Tibial nerve (tissue), 4 donors: ENCODE measurements at regions not wholly inside any gene's neighbourhood (a gene's known extent, or its start where the extent isn't known, plus 50 kb on each side); places are given as distances from the start of the nearest gene placed in this dataset.
A peak's percentile ranks its signal among the peaks of the same experiment; 100 is the strongest.

Experiments
- DNase-seq, 2 donors: peaks; one replicate each; pipeline ENCODE4 v3.0.0-alpha.2; 2019; ENCODE audit warnings: low spot score in 2 of 2
- H3K27ac ChIP-seq, 4 donors: fragments of 200-600 bp; sonication (generic) in 3 of 4; one replicate each; pipeline ENCODE4 v1.5.1; 2017 to 2019; ENCODE audit warnings: mild to moderate bottlenecking in 1 of 4
- H3K27me3 ChIP-seq, 2 donors: fragments of 200-600 bp; sonication (generic) in 1 of 2; one replicate each; pipeline versions ENCODE4 v1.5.1 to v1.6.0; 2017 to 2019
- H3K36me3 ChIP-seq, 3 donors: fragments of 200-600 bp; sonication (generic); one replicate each; pipeline ENCODE4 v1.5.1; 2018 to 2019
- H3K4me1 ChIP-seq, 4 donors: fragments of 200-600 bp; sonication (generic) in 3 of 4; one replicate each; pipeline ENCODE4 v1.5.1; 2017 to 2019
- H3K4me3 ChIP-seq, 4 donors: fragments of 200-600 bp; sonication (generic) in 3 of 4; one replicate each; pipeline ENCODE4 v1.5.1; 2017 to 2019; ENCODE audit warnings: mild to moderate bottlenecking in 1 of 4, moderate library complexity in 1 of 4
- H3K9me3 ChIP-seq, 4 donors: fragments of 200-600 bp; sonication (generic) in 3 of 4; one replicate each; pipeline ENCODE4 v1.5.1; 2017 to 2019
- EP300 ChIP-seq, 2 donors: sonication (generic); formaldehyde crosslinking; IDR thresholded peaks; one replicate each; pipeline ENCODE4 v1.6.1; 2017; ENCODE audit warnings: antibody characterized with exemption in 2 of 2, mild to moderate bottlenecking in 1 of 2
- POLR2A ChIP-seq, 2 donors: fragments of 450-650 bp; IDR thresholded peaks; one replicate each; pipeline ENCODE4 v1.6.1; 2017; ENCODE audit warnings: antibody characterized with exemption in 2 of 2, mild to moderate bottlenecking in 2 of 2, moderate library complexity in 2 of 2
- WGBS, 2 donors: methylation state at CpG; one replicate each; pipeline ENCODE4 v1.1.5; 2018; 5-methylcytosine and 5-hydroxymethylcytosine counted together
- TF ChIP-seq, protein P1 (sequence below), 5 experiments: fragments of 200-600 bp in 3 of 5; fragments of 450-650 bp in 2 of 5; sonication (generic) in 3 of 5; IDR thresholded peaks; one replicate each; pipeline ENCODE4 v1.5.1; 2016 to 2019; ENCODE audit warnings: antibody characterized with exemption in 5 of 5, mild to moderate bottlenecking in 3 of 5, moderate library complexity in 2 of 5

GRCh38 chr21:27796106-27796505 is 829.2 kb upstream of the ADAMTS5 start:
- TF ChIP-seq, protein P1, sequence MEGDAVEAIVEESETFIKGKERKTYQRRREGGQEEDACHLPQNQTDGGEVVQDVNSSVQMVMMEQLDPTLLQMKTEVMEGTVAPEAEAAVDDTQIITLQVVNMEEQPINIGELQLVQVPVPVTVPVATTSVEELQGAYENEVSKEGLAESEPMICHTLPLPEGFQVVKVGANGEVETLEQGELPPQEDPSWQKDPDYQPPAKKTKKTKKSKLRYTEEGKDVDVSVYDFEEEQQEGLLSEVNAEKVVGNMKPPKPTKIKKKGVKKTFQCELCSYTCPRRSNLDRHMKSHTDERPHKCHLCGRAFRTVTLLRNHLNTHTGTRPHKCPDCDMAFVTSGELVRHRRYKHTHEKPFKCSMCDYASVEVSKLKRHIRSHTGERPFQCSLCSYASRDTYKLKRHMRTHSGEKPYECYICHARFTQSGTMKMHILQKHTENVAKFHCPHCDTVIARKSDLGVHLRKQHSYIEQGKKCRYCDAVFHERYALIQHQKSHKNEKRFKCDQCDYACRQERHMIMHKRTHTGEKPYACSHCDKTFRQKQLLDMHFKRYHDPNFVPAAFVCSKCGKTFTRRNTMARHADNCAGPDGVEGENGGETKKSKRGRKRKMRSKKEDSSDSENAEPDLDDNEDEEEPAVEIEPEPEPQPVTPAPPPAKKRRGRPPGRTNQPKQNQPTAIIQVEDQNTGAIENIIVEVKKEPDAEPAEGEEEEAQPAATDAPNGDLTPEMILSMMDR (IDR thresholded peaks at IDR 0.05): no peak
- TF ChIP-seq EP300 (IDR thresholded peaks at IDR 0.05): no peak
- TF ChIP-seq POLR2A (IDR thresholded peaks at IDR 0.05): no peak
- Histone ChIP-seq H3K4me1 (peaks cover 0 to 14% (median 0%) of the 10 kb centered on the region in 4 donors), H3K27me3 (no peaks in the 10 kb centered on the region), H3K36me3 (no peaks in the 10 kb centered on the region), H3K4me3 (no peak overlapping the region), H3K9me3 (no peaks in the 10 kb centered on the region), H3K27ac (peak overlapping the region in 1 of 4 donors; percentile 25)
- DNase-seq: no peak
- WGBS, 2 donors: 12 to 14% methylated on average over 2 of the region's 2 CpGs

DNA sequence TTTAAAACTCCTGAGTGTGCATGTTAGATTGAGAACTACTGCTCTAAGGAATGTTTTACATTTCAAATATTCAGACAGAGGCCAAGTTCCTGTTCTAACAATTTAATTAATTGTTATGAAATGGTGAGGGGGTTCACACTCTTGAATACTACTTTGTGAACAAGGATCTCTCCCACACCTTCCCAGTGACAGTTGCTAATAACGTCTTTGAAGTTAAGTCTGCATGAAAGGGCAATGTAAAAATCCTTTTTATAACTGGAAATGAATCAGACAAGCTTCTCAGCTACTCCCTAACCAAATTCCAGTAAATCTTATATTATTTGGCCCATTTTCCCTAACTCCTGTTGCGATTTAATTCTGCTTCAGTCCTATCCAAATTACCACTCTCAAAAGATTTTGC is 828.5 kb upstream of the ADAMTS5 start:
- H3K9me3 ChIP-seq: no peaks in the 10 kb centered on the region
- DNase-seq: no peak
- H3K27ac ChIP-seq: peak overlapping the region in 1 of 4 donors; percentile 25
- H3K27me3 ChIP-seq: no peaks in the 10 kb centered on the region
- no peaks in the 10 kb centered on the region for H3K36me3 ChIP-seq
- 42 to 63% methylated on average over 2 of the region's 2 CpGs for WGBS, 2 donors
- TF ChIP-seq, protein P1 (IDR thresholded peaks at IDR 0.05): no peak
- TF ChIP-seq POLR2A (IDR thresholded peaks at IDR 0.05) (no peak), EP300 (IDR thresholded peaks at IDR 0.05) (no peak)
- H3K4me1 ChIP-seq: peaks cover 0 to 14% (median 0%) of the 10 kb centered on the region in 4 donors
- H3K4me3 ChIP-seq: no peak overlapping the region

DNA sequence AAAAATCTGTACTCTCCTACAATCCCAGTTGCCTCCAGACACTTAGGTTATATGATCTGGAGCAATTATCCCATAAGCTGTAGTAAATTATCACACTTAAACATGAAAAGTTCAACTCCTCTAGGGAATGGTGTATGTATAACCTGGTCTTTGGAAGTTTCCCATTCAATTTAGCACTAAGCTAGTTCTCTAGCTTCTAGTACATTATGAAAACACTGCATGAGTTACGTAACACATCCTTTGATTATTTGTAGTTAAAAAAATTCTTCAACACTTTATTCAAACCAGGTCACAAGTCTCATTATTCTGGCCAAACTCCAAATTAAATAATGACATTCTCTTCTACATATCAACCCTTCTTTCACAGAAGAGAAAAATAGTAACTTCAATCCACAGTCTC is 827.0 kb upstream of the ADAMTS5 start:
- no peak overlapping the region for H3K27ac ChIP-seq
- peaks cover 0 to 14% (median 0%) of the 10 kb centered on the region in 4 donors for H3K4me1 ChIP-seq
- TF ChIP-seq EP300 (IDR thresholded peaks at IDR 0.05) (no peak), POLR2A (IDR thresholded peaks at IDR 0.05) (no peak)
- TF ChIP-seq, protein P1 (IDR thresholded peaks at IDR 0.05): no peak
- H3K4me3 ChIP-seq: no peak overlapping the region
- no peak for DNase-seq
- H3K9me3 ChIP-seq: no peaks in the 10 kb centered on the region
- 2% methylated on average over 1 of the region's 1 CpG for WGBS, 2 donors
- no peaks in the 10 kb centered on the region for H3K36me3 ChIP-seq
- H3K27me3 ChIP-seq: no peaks in the 10 kb centered on the region

DNA sequence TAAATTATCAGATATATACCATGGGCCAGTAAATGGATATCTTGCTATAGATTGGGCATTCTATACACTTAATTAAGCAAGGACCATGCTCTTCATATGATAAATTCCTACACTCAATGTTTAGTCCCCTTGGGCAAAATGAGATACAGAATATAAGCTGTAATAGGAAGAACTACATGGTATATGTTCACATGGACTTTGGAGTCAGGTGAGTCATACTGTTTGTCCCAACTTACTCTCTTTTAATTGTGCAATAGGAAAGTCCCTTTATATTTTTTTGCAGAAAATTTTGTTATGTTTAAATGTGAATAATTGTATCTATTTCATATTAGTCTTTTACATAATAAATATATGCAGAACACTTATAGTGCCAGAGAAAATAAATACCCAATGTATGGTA is 820.2 kb upstream of the ADAMTS5 start:
- Histone ChIP-seq H3K27me3 (no peaks in the 10 kb centered on the region), H3K9me3 (peaks cover 0 to 4% (median 0%) of the 10 kb centered on the region in 4 donors), H3K4me3 (no peak overlapping the region), H3K36me3 (no peaks in the 10 kb centered on the region), H3K27ac (no peak overlapping the region), H3K4me1 (no peaks in the 10 kb centered on the region)
- TF ChIP-seq EP300 (IDR thresholded peaks at IDR 0.05) (no peak), POLR2A (IDR thresholded peaks at IDR 0.05) (no peak)
- TF ChIP-seq, protein P1 (IDR thresholded peaks at IDR 0.05): no peak
- no peak for DNase-seq

DNA sequence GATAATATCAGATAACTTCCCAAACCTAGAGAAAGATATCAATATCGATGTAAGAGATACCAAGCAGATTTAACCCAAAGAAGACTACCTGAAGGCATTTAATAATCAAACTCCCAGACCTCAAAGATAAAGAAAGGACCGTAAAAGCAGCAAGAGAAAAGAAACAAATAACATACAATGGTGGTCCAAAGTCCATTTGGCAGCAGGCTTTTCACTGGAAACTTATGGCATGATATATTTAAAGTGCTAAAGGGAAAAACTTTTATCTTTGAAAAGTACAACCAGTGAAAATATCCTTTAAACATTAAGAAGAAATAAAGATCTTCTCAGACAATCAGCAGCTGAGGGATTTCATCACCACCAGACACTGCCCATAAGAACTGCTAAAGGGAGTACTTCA is 812.7 kb upstream of the ADAMTS5 start:
- Histone ChIP-seq H3K27me3 (no peaks in the 10 kb centered on the region), H3K27ac (no peak overlapping the region), H3K36me3 (no peaks in the 10 kb centered on the region), H3K4me3 (no peak overlapping the region), H3K4me1 (peaks cover 0 to 5% (median 0%) of the 10 kb centered on the region in 4 donors), H3K9me3 (no peaks in the 10 kb centered on the region)
- WGBS, 2 donors: 93 to 95% methylated on average over 2 of the region's 2 CpGs
- TF ChIP-seq POLR2A (IDR thresholded peaks at IDR 0.05): no peak
- no peak for TF ChIP-seq EP300 (IDR thresholded peaks at IDR 0.05)
- TF ChIP-seq, protein P1 (IDR thresholded peaks at IDR 0.05): no peak
- DNase-seq: no peak
